Thymus (tissue), 11 donors: ENCODE measurements at regions not wholly inside any gene's neighbourhood (a gene's known extent, or its start where the extent isn't known, plus 50 kb on each side); places are given as distances from the start of the nearest gene placed in this dataset.

Experiments
- DNase-seq, 9 donors: peaks; one replicate each; pipeline ENCODE4 v3.0.0-alpha.2; 2013; ENCODE audit warnings: low spot score in 9 of 9, low read depth in 6 of 9, missing footprints in 1 of 9
- H3K27ac ChIP-seq, 2 donors: one replicate each; pipeline ENCODE4 v1.5.1; 2013; ENCODE audit warnings: control low read depth in 1 of 2, low read depth in 1 of 2, low read length in 1 of 2, mild to moderate bottlenecking in 1 of 2, moderate library complexity in 1 of 2
- H3K27me3 ChIP-seq, 2 donors: one replicate each; pipeline ENCODE4 v1.5.1; 2013; ENCODE audit warnings: low read length in 1 of 2; ENCODE audit not compliant: control insufficient read depth in 2 of 2, insufficient read depth in 1 of 2
- H3K36me3 ChIP-seq, 2 donors: one replicate each; pipeline ENCODE4 v1.5.1; 2013; ENCODE audit warnings: low read length in 1 of 2, mild to moderate bottlenecking in 1 of 2, moderate library complexity in 1 of 2; ENCODE audit not compliant: control insufficient read depth in 2 of 2, insufficient read depth in 2 of 2
- H3K4me1 ChIP-seq, 2 donors: one replicate each; pipeline ENCODE4 v1.5.1; 2013; ENCODE audit warnings: low read length in 2 of 2; ENCODE audit not compliant: control insufficient read depth in 2 of 2, insufficient read depth in 2 of 2
- H3K4me3 ChIP-seq, 2 donors: one replicate each; pipeline ENCODE4 v1.5.1; 2013; ENCODE audit warnings: low read length in 2 of 2, control low read depth in 1 of 2, mild to moderate bottlenecking in 1 of 2
- H3K9me3 ChIP-seq, 2 donors: one replicate each; pipeline ENCODE4 v1.5.1; 2013; ENCODE audit warnings: low read length in 1 of 2, mild to moderate bottlenecking in 1 of 2; ENCODE audit not compliant: control insufficient read depth in 2 of 2, insufficient read depth in 1 of 2
- WGBS: extraction: QIAGEN DNeasy Blood & Tissue Kit; methylation state at CpG from one replicate; pipeline ENCODE4 v1.1.7; 2013; 5-methylcytosine and 5-hydroxymethylcytosine counted together
- donor health status: healthy.

GRCh38 chr5:124692950-124693349 is 53.5 kb downstream of the ZNF608 start:
- Histone ChIP-seq H3K9me3 (no peaks in the 10 kb centered on the region), H3K4me3 (no peak overlapping the region), H3K4me1 (no peaks in the 10 kb centered on the region), H3K36me3 (no peaks in the 10 kb centered on the region), H3K27me3 (no peaks in the 10 kb centered on the region), H3K27ac (no peak overlapping the region)
- no peak for DNase-seq
- WGBS: over 99% methylated on average over 2 of the region's 2 CpGs

- no peak for DNase-seq
- Histone ChIP-seq H3K4me3 (no peak overlapping the region), H3K27ac (no peak overlapping the region), H3K9me3 (no peaks in the 10 kb centered on the region), H3K36me3 (no peaks in the 10 kb centered on the region), H3K27me3 (no peaks in the 10 kb centered on the region), H3K4me1 (no peaks in the 10 kb centered on the region)
- WGBS: 95% methylated on average over 3 of the region's 3 CpGs
Observed at GRCh38 chr5:124692324-124692723, 54.1 kb downstream of the ZNF608 start.

GRCh38 chr5:124689653-124690052 is 56.8 kb downstream of the ZNF608 start:
- H3K27ac ChIP-seq: no peak overlapping the region
- H3K27me3 ChIP-seq: no peaks in the 10 kb centered on the region
- H3K4me3 ChIP-seq: no peak overlapping the region
- no peaks in the 10 kb centered on the region for H3K9me3 ChIP-seq
- no peaks in the 10 kb centered on the region for H3K4me1 ChIP-seq
- H3K36me3 ChIP-seq: no peaks in the 10 kb centered on the region
- DNase-seq: no peak

- no peaks in the 10 kb centered on the region for H3K4me1 ChIP-seq
- no peaks in the 10 kb centered on the region for H3K9me3 ChIP-seq
- H3K27ac ChIP-seq: no peak overlapping the region
- H3K36me3 ChIP-seq: no peaks in the 10 kb centered on the region
- no peak for DNase-seq
- no peak overlapping the region for H3K4me3 ChIP-seq
- H3K27me3 ChIP-seq: no peaks in the 10 kb centered on the region
- 78% methylated on average over 3 of the region's 3 CpGs for WGBS
Observed at GRCh38 chr5:124686239-124687004, 60.0 kb downstream of the ZNF608 start.

GRCh38 chr5:124685404-124685930 is 61.0 kb downstream of the ZNF608 start:
- Histone ChIP-seq H3K27me3 (no peaks in the 10 kb centered on the region), H3K4me3 (no peak overlapping the region), H3K4me1 (no peaks in the 10 kb centered on the region), H3K27ac (no peak overlapping the region), H3K9me3 (no peaks in the 10 kb centered on the region), H3K36me3 (no peaks in the 10 kb centered on the region)
- 95% methylated on average over 3 of the region's 3 CpGs for WGBS
- DNase-seq: no peak

GRCh38 chr5:124683917-124684555 is 62.4 kb downstream of the ZNF608 start:
- H3K9me3 ChIP-seq: no peaks in the 10 kb centered on the region
- no peak overlapping the region for H3K4me3 ChIP-seq
- 96% methylated on average over 2 of the region's 2 CpGs for WGBS
- H3K27me3 ChIP-seq: no peaks in the 10 kb centered on the region
- H3K4me1 ChIP-seq: no peaks in the 10 kb centered on the region
- H3K36me3 ChIP-seq: no peaks in the 10 kb centered on the region
- no peak overlapping the region for H3K27ac ChIP-seq
- no peak for DNase-seq

- Histone ChIP-seq H3K36me3 (no peaks in the 10 kb centered on the region), H3K27me3 (no peaks in the 10 kb centered on the region), H3K9me3 (no peaks in the 10 kb centered on the region), H3K27ac (no peak overlapping the region), H3K4me3 (no peak overlapping the region), H3K4me1 (no peaks in the 10 kb centered on the region)
- 95% methylated on average over 4 of the region's 4 CpGs for WGBS
- DNase-seq: no peak
Observed at GRCh38 chr5:124679578-124680199, 66.8 kb downstream of the ZNF608 start.

GRCh38 chr5:124678922-124679519 is 67.4 kb downstream of the ZNF608 start:
- Histone ChIP-seq H3K36me3 (no peaks in the 10 kb centered on the region), H3K4me1 (no peaks in the 10 kb centered on the region), H3K9me3 (no peaks in the 10 kb centered on the region), H3K27ac (no peak overlapping the region), H3K27me3 (no peaks in the 10 kb centered on the region), H3K4me3 (no peak overlapping the region)
- no peak for DNase-seq
- WGBS: 86% methylated on average over 8 of the region's 8 CpGs

GRCh38 chr5:124678468-124678867 is 68.0 kb downstream of the ZNF608 start:
- no peaks in the 10 kb centered on the region for H3K27me3 ChIP-seq
- 96% methylated on average over 4 of the region's 4 CpGs for WGBS
- no peak for DNase-seq
- H3K9me3 ChIP-seq: no peaks in the 10 kb centered on the region
- no peaks in the 10 kb centered on the region for H3K4me1 ChIP-seq
- H3K27ac ChIP-seq: no peak overlapping the region
- H3K4me3 ChIP-seq: no peak overlapping the region
- no peaks in the 10 kb centered on the region for H3K36me3 ChIP-seq
